ENCODE measurements at regions not wholly inside any gene's neighbourhood (a gene's known extent, or its start where the extent isn't known, plus 50 kb on each side); places are given as distances from the start of the nearest gene placed in this dataset.

- TF ChIP-seq, protein P1, sequence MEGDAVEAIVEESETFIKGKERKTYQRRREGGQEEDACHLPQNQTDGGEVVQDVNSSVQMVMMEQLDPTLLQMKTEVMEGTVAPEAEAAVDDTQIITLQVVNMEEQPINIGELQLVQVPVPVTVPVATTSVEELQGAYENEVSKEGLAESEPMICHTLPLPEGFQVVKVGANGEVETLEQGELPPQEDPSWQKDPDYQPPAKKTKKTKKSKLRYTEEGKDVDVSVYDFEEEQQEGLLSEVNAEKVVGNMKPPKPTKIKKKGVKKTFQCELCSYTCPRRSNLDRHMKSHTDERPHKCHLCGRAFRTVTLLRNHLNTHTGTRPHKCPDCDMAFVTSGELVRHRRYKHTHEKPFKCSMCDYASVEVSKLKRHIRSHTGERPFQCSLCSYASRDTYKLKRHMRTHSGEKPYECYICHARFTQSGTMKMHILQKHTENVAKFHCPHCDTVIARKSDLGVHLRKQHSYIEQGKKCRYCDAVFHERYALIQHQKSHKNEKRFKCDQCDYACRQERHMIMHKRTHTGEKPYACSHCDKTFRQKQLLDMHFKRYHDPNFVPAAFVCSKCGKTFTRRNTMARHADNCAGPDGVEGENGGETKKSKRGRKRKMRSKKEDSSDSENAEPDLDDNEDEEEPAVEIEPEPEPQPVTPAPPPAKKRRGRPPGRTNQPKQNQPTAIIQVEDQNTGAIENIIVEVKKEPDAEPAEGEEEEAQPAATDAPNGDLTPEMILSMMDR (IDR thresholded peaks at IDR 0.05), result no peak
- TF ChIP-seq POLR2A (IDR thresholded peaks at IDR 0.05), result no peak
- H3K36me3 ChIP-seq, result no peaks in the 10 kb centered on the region
- intact Hi-C loops (cut with DNase I), result no loop called here
- no peak overlapping the region for H3K4me3 ChIP-seq
- ATAC-seq (no peak), DNase-seq (no peak)
- H3K9me3 ChIP-seq, result peaks cover 0 to 8% (median 0%) of the 10 kb centered on the region in 12 donors
- no peaks in the 10 kb centered on the region for H3K27me3 ChIP-seq
- no peaks in the 10 kb centered on the region for H3K4me1 ChIP-seq
- 21 to 29% (median 24%) methylated on average over 1 of the region's 1 CpG for WGBS, 4 donors
- no peak overlapping the region for H3K27ac ChIP-seq
These were observed 744.9 kb downstream of the ANKRD7 start for GRCh38 chr7:118969370-118969769.

DNA sequence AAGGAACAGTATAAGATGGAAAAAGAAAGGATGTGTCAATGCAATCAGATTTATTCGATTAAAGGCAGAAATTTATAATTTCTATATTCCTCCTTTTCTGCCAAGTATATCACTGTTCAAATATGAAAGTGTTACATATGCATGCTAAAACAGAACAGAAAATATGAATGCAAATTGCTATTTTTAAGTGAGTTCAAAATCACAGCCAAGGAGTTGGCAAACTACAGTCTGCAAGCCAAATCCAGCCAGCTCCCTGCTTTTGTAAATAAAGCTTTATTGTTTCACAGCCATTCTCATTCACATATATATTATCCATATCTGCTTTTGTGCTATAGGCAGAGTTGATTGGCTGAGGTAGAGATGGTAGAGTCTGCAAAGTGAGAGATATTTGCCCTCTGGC lies 747.2 kb downstream of the ANKRD7 start:
- H3K27me3 ChIP-seq, result no peaks in the 10 kb centered on the region
- H3K4me1 ChIP-seq, result no peaks in the 10 kb centered on the region
- no peaks in the 10 kb centered on the region for H3K36me3 ChIP-seq
- 81 to 97% (median 93%) methylated on average over 1 of the region's 1 CpG for WGBS, 4 donors
- ATAC-seq (no peak), DNase-seq (no peak)
- intact Hi-C loops (cut with DNase I), result no loop called here
- no peak overlapping the region for H3K27ac ChIP-seq
- TF ChIP-seq, protein P1 (IDR thresholded peaks at IDR 0.05), result no peak
- TF ChIP-seq POLR2A (IDR thresholded peaks at IDR 0.05), result no peak
- H3K9me3 ChIP-seq, result no peaks in the 10 kb centered on the region
- H3K4me3 ChIP-seq, result no peak overlapping the region

GRCh38 chr7:118974836-118975235 lies 750.3 kb downstream of the ANKRD7 start:
- WGBS, 4 donors, result 66 to 80% (median 76%) methylated on average over 1 of the region's 1 CpG
- Histone ChIP-seq H3K27ac (no peak overlapping the region), H3K9me3 (no peaks in the 10 kb centered on the region), H3K4me3 (no peak overlapping the region), H3K36me3 (no peaks in the 10 kb centered on the region), H3K4me1 (no peaks in the 10 kb centered on the region), H3K27me3 (no peaks in the 10 kb centered on the region)
- ATAC-seq, result no peak
- no peak for TF ChIP-seq POLR2A (IDR thresholded peaks at IDR 0.05)
- TF ChIP-seq, protein P1 (IDR thresholded peaks at IDR 0.05), result no peak
- intact Hi-C loops (cut with DNase I), result no loop called here
- no peak for DNase-seq

GRCh38 chr7:118995350-118995749 lies 770.8 kb downstream of the ANKRD7 start:
- H3K9me3 ChIP-seq, result no peaks in the 10 kb centered on the region
- H3K4me3 ChIP-seq, result no peak overlapping the region
- intact Hi-C loops (cut with DNase I), result no loop called here
- no peaks in the 10 kb centered on the region for H3K36me3 ChIP-seq
- no peak for ATAC-seq
- H3K27ac ChIP-seq, result no peak overlapping the region
- no peaks in the 10 kb centered on the region for H3K4me1 ChIP-seq
- DNase-seq, result no peak
- no peak for TF ChIP-seq POLR2A (IDR thresholded peaks at IDR 0.05)
- TF ChIP-seq, protein P1 (IDR thresholded peaks at IDR 0.05), result no peak
- no peaks in the 10 kb centered on the region for H3K27me3 ChIP-seq
- 46 to 74% (median 62%) methylated on average over 1 of the region's 1 CpG for WGBS, 4 donors

All from heart left ventricle (tissue), 16 donors.